HFFc6 (cell line): ENCODE measurements at regions not wholly inside any gene's neighbourhood (a gene's known extent, or its start where the extent isn't known, plus 50 kb on each side); places are given as distances from the start of the nearest gene placed in this dataset.

Experiments
- DNase-seq: peaks from one replicate; pipeline ENCODE4 v3.0.0-alpha.2; 2018
- H3K27ac Mint-ChIP-seq: 2 replicates; pipeline ENCODE4 v1.8.0; 2020; ENCODE audit warnings: mild to moderate bottlenecking, mixed read lengths
- H3K27me3 Mint-ChIP-seq: 2 replicates; pipeline ENCODE4 v1.8.0; 2021; ENCODE audit warnings: mild to moderate bottlenecking, moderate library complexity, mixed read lengths; ENCODE audit not compliant: insufficient read depth
- H3K36me3 Mint-ChIP-seq: 2 replicates; pipeline ENCODE4 v1.8.0; 2021; ENCODE audit warnings: low read depth, mixed read lengths
- H3K4me1 Mint-ChIP-seq: 2 replicates; pipeline ENCODE4 v1.8.0; 2020; ENCODE audit warnings: low read depth, mixed read lengths
- H3K4me3 Mint-ChIP-seq: 2 replicates; pipeline ENCODE4 v1.8.0; 2020; ENCODE audit warnings: mild to moderate bottlenecking, moderate library complexity, mixed read lengths
- H3K9me3 Mint-ChIP-seq: 2 replicates; pipeline ENCODE4 v1.8.0; 2020; ENCODE audit warnings: mild to moderate bottlenecking, mixed read lengths
- TF ChIP-seq, protein P1 (sequence below): fragments of 200-600 bp; sonication (generic); IDR thresholded peaks from 2 replicates; pipeline ENCODE4 v1.5.0; 2021; ENCODE audit warnings: antibody characterized with exemption, mild to moderate bottlenecking

DNA sequence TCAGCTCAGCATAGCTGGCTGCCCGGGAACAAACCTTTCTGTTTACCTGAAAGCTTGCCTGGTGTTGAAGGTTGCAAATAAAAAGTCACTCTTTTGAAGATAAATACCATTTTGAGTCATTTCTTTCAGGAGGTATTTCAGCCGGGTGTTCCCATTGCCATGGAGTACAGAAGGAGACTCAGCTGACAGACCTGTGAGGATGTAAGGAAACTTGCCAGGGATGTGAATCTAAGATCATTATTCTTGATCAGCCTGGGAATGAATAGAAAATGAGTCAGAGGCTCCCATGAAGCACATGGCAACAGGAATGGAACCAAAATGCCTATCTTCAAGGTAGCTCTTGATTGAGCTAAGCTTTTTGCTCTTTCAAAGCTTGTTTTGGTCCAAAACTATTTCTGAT is 231.2 kb downstream of the CYRIA start:
- Mint-ChIP-seq H3K9me3 (peaks cover 58% of the 10 kb centered on the region), H3K36me3 (peaks cover 10% of the 10 kb centered on the region; the same call in 1 of the 2 replicates), H3K4me1 (no peaks in the 10 kb centered on the region), H3K27ac (no peak overlapping the region), H3K4me3 (no peak overlapping the region), H3K27me3 (peaks cover 2% of the 10 kb centered on the region; the same call in 1 of the 2 replicates)
- TF ChIP-seq, protein P1, sequence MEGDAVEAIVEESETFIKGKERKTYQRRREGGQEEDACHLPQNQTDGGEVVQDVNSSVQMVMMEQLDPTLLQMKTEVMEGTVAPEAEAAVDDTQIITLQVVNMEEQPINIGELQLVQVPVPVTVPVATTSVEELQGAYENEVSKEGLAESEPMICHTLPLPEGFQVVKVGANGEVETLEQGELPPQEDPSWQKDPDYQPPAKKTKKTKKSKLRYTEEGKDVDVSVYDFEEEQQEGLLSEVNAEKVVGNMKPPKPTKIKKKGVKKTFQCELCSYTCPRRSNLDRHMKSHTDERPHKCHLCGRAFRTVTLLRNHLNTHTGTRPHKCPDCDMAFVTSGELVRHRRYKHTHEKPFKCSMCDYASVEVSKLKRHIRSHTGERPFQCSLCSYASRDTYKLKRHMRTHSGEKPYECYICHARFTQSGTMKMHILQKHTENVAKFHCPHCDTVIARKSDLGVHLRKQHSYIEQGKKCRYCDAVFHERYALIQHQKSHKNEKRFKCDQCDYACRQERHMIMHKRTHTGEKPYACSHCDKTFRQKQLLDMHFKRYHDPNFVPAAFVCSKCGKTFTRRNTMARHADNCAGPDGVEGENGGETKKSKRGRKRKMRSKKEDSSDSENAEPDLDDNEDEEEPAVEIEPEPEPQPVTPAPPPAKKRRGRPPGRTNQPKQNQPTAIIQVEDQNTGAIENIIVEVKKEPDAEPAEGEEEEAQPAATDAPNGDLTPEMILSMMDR: no peak
- no peak for DNase-seq

GRCh38 chr2:16430846-16431245 is 234.8 kb downstream of the CYRIA start:
- DNase-seq: no peak
- peaks cover 69% of the 10 kb centered on the region for H3K9me3 Mint-ChIP-seq
- TF ChIP-seq, protein P1: no peak

DNA sequence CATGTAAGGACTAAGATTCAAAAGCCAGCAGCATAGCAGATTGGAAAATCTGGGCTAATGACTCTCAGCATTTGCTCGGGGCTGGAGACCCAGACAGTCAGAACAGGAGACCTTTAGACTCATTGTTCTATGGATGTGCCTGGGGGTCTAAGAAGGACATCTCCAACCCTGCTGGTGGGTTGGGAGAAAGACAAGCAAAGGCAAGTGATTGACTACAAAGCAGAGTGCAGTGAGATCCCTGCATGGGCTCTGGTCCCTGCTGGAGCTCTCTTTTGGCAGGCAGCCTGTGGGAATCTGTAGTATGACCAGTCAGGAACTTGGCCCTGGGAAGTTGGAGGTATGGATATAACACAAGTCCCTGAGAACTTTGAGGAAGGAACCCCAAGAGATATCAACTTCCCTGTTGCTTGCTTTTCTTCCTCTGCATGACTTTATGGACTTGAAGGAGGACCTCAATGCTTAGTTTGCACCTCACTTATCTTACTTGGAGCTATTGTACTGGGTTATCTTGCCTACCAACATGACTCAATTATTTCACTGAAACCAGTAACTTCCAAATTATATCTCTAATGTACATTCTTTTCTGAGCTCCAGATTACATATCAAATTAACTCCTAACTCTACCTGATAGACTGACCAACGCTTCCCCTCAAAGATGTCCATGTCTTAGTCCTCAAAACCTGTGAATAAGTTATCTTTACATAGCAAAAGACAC is 236.0 kb downstream of the CYRIA start:
- Mint-ChIP-seq H3K36me3 (peaks cover 10% of the 10 kb centered on the region; the same call in 1 of the 2 replicates), H3K27ac (no peak overlapping the region), H3K4me3 (no peak overlapping the region), H3K4me1 (no peaks in the 10 kb centered on the region), H3K27me3 (peaks cover 2% of the 10 kb centered on the region; the same call in 1 of the 2 replicates), H3K9me3 (peaks cover 77% of the 10 kb centered on the region)
- DNase-seq: no peak
- TF ChIP-seq, protein P1: no peak

More at GRCh38 chr2:16430846-16431245, 234.8 kb downstream of the CYRIA start:
- Mint-ChIP-seq H3K4me3 (no peak overlapping the region), H3K4me1 (no peaks in the 10 kb centered on the region), H3K27me3 (peaks cover 2% of the 10 kb centered on the region; the same call in 1 of the 2 replicates), H3K36me3 (peaks cover 10% of the 10 kb centered on the region; the same call in 1 of the 2 replicates), H3K27ac (no peak overlapping the region)

- Mint-ChIP-seq H3K9me3 (peaks cover 83% of the 10 kb centered on the region), H3K27me3 (peaks cover 2% of the 10 kb centered on the region; the same call in 1 of the 2 replicates), H3K36me3 (peaks cover 10% of the 10 kb centered on the region; the same call in 1 of the 2 replicates), H3K4me3 (no peak overlapping the region), H3K4me1 (no peaks in the 10 kb centered on the region), H3K27ac (no peak overlapping the region)
- DNase-seq: no peak
- TF ChIP-seq, protein P1: no peak
Observed at GRCh38 chr2:16429002-16429401, 236.6 kb downstream of the CYRIA start.

GRCh38 chr2:16425462-16426336 is 239.9 kb downstream of the CYRIA start:
- no peak for DNase-seq
- peaks cover 78% of the 10 kb centered on the region for H3K9me3 Mint-ChIP-seq
- H3K27me3 Mint-ChIP-seq: peaks cover 1% of the 10 kb centered on the region; the same call in 1 of the 2 replicates
- H3K4me3 Mint-ChIP-seq: no peak overlapping the region
- no peaks in the 10 kb centered on the region for H3K4me1 Mint-ChIP-seq
- H3K36me3 Mint-ChIP-seq: peaks cover 3% of the 10 kb centered on the region; the same call in 1 of the 2 replicates
- no peak overlapping the region for H3K27ac Mint-ChIP-seq
- TF ChIP-seq, protein P1: no peak
